Retinal pigment epithelial cell (primary cell): ENCODE measurements at regions not wholly inside any gene's neighbourhood (a gene's known extent, or its start where the extent isn't known, plus 50 kb on each side); places are given as distances from the start of the nearest gene placed in this dataset.

Experiments
- DNase-seq: peaks from one replicate; pipeline ENCODE4 v3.0.0-alpha.2; 2010; ENCODE audit warnings: low read depth
- H3K4me3 ChIP-seq: 2 replicates; pipeline ENCODE4 v1.5.1; 2011; ENCODE audit warnings: mild to moderate bottlenecking, low read length, control low read depth, moderate library complexity
- TF ChIP-seq, protein P1 (sequence below): conservative IDR thresholded peaks from 2 replicates; pipeline ENCODE4 v1.5.1; 2011; ENCODE audit warnings: low read depth, low read length, control low read depth, inconsistent platforms

DNA sequence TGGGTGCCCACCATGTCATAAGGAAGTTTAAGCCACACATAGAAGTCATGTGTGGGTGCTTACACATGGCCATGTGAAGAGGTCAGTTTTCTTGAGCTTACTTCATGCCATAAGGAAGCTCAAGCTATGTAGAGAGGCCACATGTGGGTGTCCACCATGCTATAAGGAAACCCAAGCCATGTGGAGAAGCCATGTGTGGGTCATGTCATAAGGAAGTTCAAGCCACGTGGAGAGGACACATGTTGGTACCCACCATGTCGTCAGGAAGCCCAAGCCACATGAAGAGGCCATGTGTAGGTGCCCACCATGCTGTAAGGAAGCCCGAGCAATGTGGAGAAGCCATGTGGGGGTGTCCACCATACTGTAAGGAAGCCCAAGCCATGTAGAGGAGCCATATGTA is 1089.2 kb upstream of the AUTS2 start:
- TF ChIP-seq, protein P1, sequence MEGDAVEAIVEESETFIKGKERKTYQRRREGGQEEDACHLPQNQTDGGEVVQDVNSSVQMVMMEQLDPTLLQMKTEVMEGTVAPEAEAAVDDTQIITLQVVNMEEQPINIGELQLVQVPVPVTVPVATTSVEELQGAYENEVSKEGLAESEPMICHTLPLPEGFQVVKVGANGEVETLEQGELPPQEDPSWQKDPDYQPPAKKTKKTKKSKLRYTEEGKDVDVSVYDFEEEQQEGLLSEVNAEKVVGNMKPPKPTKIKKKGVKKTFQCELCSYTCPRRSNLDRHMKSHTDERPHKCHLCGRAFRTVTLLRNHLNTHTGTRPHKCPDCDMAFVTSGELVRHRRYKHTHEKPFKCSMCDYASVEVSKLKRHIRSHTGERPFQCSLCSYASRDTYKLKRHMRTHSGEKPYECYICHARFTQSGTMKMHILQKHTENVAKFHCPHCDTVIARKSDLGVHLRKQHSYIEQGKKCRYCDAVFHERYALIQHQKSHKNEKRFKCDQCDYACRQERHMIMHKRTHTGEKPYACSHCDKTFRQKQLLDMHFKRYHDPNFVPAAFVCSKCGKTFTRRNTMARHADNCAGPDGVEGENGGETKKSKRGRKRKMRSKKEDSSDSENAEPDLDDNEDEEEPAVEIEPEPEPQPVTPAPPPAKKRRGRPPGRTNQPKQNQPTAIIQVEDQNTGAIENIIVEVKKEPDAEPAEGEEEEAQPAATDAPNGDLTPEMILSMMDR: no peak
- DNase-seq: no peak

DNA sequence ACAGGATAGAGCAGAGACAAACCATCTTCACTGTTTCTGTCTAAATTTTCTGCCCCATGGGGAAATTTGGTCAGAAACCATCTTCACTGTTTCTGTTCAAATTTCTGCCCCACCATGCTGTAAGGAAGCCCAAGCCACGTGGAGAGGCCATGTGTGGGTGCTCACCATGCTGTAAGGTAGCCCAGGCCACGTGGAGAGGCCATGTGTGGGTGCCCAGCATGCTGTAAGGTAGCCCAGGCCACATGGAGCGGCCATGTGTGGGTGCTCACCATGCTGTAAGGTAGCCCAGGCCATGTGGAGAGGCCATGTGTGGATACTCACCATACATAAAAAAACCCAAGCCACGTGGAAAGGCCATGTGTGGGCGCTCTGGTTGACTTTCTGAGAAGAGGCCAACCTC is 1088.7 kb upstream of the AUTS2 start:
- DNase-seq: no peak
- TF ChIP-seq, protein P1: no peak

More for the DNA sequence above, 1089.2 kb upstream of the AUTS2 start:
- H3K4me3 ChIP-seq: no peak overlapping the region

DNA sequence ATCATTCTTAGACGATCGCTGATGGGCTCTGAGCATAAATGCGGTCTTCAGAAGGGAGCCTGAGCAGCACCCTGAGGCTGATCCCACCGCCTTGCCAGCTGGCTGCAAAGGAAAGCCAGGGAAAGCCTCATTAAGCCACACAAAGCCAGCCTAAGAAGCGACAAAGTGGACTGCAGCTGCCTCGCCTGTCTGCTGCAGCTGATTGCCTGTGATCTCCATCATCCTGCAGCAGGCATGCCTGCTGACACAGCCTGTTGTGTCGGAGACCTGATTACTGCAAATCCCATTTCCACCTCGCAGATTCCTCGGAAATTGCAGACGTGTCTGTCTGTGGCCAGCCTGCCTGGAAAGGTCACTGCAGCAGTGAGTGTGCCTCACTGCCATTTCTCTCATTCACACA is 1087.0 kb upstream of the AUTS2 start:
- peak; percentile 71 for DNase-seq
- H3K4me3 ChIP-seq: peak overlapping the region; percentile 1
- TF ChIP-seq, protein P1: no peak

More for the DNA sequence above, 1088.7 kb upstream of the AUTS2 start:
- H3K4me3 ChIP-seq: no peak overlapping the region

DNA sequence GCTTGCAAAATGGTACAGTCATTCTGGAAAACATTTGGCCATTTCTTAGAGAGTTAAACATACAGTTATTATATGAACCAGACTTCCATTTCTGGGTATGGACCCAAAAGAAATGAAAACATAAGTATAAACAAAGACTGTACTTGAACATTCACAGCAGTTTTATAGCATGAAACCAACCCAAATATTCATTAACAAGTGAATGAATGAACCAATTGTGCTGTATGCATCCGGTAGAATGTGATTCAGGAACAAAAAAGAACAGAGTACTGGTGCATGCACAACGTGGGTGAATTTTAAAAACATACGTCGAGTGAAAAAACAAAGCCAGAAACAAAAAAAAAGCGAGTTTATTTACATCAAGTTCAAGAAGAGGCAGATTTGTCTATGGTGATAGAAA is 1085.8 kb upstream of the AUTS2 start:
- TF ChIP-seq, protein P1: no peak
- DNase-seq: no peak
- no peak overlapping the region for H3K4me3 ChIP-seq

DNA sequence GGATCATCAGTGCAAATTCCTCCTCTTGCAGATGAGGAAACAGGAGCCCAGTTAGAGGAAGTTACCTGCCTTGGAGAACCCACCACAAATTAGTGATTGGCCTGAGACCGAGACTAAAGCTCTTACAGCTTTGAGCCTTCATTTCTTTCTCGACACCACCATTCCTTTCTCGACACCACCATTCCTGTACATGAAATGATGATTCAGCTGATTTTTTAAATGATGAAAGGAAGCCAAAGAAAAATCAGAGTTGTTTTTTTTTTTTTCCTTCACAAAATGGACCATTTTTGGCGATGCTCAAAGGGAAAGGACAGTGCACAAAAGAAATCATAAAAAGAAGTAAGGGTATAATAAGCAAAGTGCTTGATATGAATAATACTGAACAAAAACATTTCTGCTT is 1080.2 kb upstream of the AUTS2 start:
- no peak overlapping the region for H3K4me3 ChIP-seq
- TF ChIP-seq, protein P1: no peak
- no peak for DNase-seq

DNA sequence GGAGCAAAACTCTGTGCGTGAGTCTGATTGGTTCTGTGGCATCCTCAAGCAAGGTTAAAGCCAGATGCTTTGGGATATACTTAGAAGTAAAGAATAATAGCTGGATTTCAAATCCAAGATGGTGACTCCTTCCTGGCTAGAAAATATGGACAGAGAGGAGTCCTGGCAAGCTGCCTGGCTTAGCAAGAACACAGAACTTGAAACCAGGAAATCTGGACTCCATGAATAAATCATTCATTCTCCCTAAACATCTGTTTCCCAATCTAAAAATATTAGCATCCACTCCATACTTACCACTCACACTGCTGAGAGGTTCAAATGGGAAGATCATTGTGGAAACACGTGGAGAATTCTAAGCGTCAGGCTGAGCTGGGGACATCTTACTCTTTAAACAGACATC is 1074.1 kb upstream of the AUTS2 start:
- DNase-seq: no peak
- no peak overlapping the region for H3K4me3 ChIP-seq
- TF ChIP-seq, protein P1: no peak

DNA sequence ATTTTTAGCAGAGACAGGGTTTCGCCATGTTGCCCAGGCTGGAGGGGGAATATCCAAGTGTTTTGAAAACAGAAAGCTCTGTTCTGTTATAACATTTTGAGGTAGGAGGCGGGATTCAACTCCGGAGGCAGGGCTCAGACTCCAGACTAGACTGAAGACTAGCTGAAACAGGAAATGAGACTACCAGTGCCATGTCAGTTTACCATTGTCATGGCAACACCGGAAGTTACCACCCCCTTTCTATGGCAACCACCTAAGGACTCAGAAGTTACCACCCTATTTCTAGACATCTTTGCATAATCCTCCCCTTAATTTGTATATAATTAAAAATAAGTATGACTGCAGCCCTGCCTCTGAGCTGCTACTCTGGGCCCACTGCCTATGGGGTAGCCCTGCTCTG is 1069.1 kb upstream of the AUTS2 start:
- DNase-seq: no peak
- TF ChIP-seq, protein P1: no peak

More for the DNA sequence above, 1069.1 kb upstream of the AUTS2 start:
- no peak overlapping the region for H3K4me3 ChIP-seq
